SK-N-SH (cell line): ENCODE measurements at regions not wholly inside any gene's neighbourhood (a gene's known extent, or its start where the extent isn't known, plus 50 kb on each side); places are given as distances from the start of the nearest gene placed in this dataset.

ENCODE experiments used
- CTCF ChIA-PET: fragments of 300-600, 350-600 bp; formaldehyde crosslinking; extraction: SDS; loops from one replicate; lab custom pipeline; 2021; lab: Yijun Ruan, JAX
- POLR2A ChIA-PET: fragments of 350-600 bp; sonication (Branson Sonifier 250); formaldehyde crosslinking; extraction: SDS; loops from one replicate; lab custom pipeline; 2020; ENCODE audit warnings: antibody characterized with exemption, inconsistent platforms; lab: Yijun Ruan, JAX
- DNase-seq: peaks from one replicate; pipeline ENCODE4 v3.0.0; 2012
- H2AFZ ChIP-seq: fragments of 200-600 bp; sonication (generic); 2 replicates; pipeline ENCODE4 v1.8.1; 2016; ENCODE audit warnings: antibody characterized with exemption, mild to moderate bottlenecking, low read depth
- H3F3A ChIP-seq: fragments of 200-600 bp; sonication (generic); replicated peaks from 2 replicates; pipeline ENCODE3; 2016; ENCODE audit warnings: antibody characterized with exemption, mild to moderate bottlenecking; ENCODE audit not compliant: insufficient read depth
- H3K27ac ChIP-seq, 2 experiments: fragments of 200-500 bp in 1 of 2; fragments of 200-600 bp in 1 of 2; sonication (Bioruptor generic) in 1 of 2; sonication (generic), shearing (Covaris generic) in 1 of 2; 2 replicates each; pipeline versions ENCODE4 v1.5.1 to v1.6.1; 2014 to 2016; ENCODE audit warnings: low read depth in 2 of 2, inconsistent platforms in 1 of 2, low read length in 1 of 2, mild to moderate bottlenecking in 1 of 2, mixed read lengths in 1 of 2
- H3K27me3 ChIP-seq: fragments of 200-600 bp; sonication (generic), shearing (Covaris generic); 2 replicates; pipeline ENCODE4 v1.6.1; 2016; ENCODE audit warnings: mixed run types; ENCODE audit not compliant: insufficient read depth
- H3K36me3 ChIP-seq, 2 experiments: fragments of 200-500 bp in 1 of 2; fragments of 200-600 bp in 1 of 2; sonication (Bioruptor generic) in 1 of 2; sonication (generic) in 1 of 2; replicated peaks in 1 of 2; 2 replicates each; pipeline versions ENCODE3 to v1.5.1; 2014 to 2016; ENCODE audit warnings: low read length in 1 of 2, mild to moderate bottlenecking in 1 of 2; ENCODE audit not compliant: insufficient read depth in 2 of 2, control insufficient read depth in 1 of 2
- H3K4me1 ChIP-seq, 2 experiments: fragments of 200-500 bp in 1 of 2; fragments of 200-600 bp in 1 of 2; sonication (Bioruptor generic) in 1 of 2; sonication (generic), shearing (Covaris generic) in 1 of 2; 2 replicates each; pipeline versions ENCODE4 v1.5.1 to v1.6.1; 2014 to 2016; ENCODE audit warnings: low read depth in 1 of 2, low read length in 1 of 2, mixed run types in 1 of 2; ENCODE audit not compliant: insufficient read depth in 2 of 2, control insufficient read depth in 1 of 2
- H3K4me2 ChIP-seq: fragments of 200-600 bp; sonication (generic), shearing (Covaris generic); 2 replicates; pipeline ENCODE4 v1.6.1; 2017; ENCODE audit warnings: mixed run types
- H3K4me3 ChIP-seq, 2 experiments: fragments of 200-500 bp in 1 of 2; fragments of 200-600 bp in 1 of 2; sonication (Bioruptor generic) in 1 of 2; sonication (generic), shearing (Covaris generic) in 1 of 2; 2 replicates each; pipeline versions ENCODE4 v1.5.1 to v1.8.1; 2014 to 2016; ENCODE audit warnings: low read depth in 2 of 2, inconsistent platforms in 1 of 2, low read length in 1 of 2, mild to moderate bottlenecking in 1 of 2, mixed read lengths in 1 of 2, moderate library complexity in 1 of 2
- H3K79me2 ChIP-seq: fragments of 200-600 bp; sonication (generic); 2 replicates; pipeline ENCODE4 v1.8.1; 2017; ENCODE audit warnings: mild to moderate bottlenecking; ENCODE audit not compliant: insufficient read depth
- H3K9ac ChIP-seq: fragments of 200-600 bp; sonication (generic); 2 replicates; pipeline ENCODE4 v1.6.1; 2017; ENCODE audit warnings: mixed run types
- H3K9me2 ChIP-seq: fragments of 200-600 bp; sonication (generic); 2 replicates; pipeline ENCODE4 v1.6.1; 2017; ENCODE audit warnings: mixed run types
- H3K9me3 ChIP-seq: fragments of 200-600 bp; sonication (generic); 2 replicates; pipeline ENCODE4 v1.6.1; 2017; ENCODE audit warnings: mixed run types, mild to moderate bottlenecking, moderate library complexity
- H4K20me1 ChIP-seq: fragments of 200-600 bp; sonication (generic); 2 replicates; pipeline ENCODE4 v1.6.1; 2017; ENCODE audit warnings: mild to moderate bottlenecking, mixed run types; ENCODE audit not compliant: insufficient read depth
- CHD2 ChIP-seq: fragments of 150-350 bp; IDR thresholded peaks from 2 replicates; pipeline ENCODE4 v1.6.1; 2018; ENCODE audit warnings: low read length; ENCODE audit not compliant: partially characterized antibody
- FOXJ3 ChIP-seq: sonication (generic); formaldehyde crosslinking; IDR thresholded peaks from 2 replicates; pipeline ENCODE4 v1.5.1; 2020; ENCODE audit warnings: mild to moderate bottlenecking, missing genetic modification reagents
- FOXM1 ChIP-seq: IDR thresholded peaks from 2 replicates; pipeline ENCODE4 v1.4.0; 2012; ENCODE audit warnings: low read depth, mild to moderate bottlenecking
- GATA2 ChIP-seq: sonication (generic); formaldehyde crosslinking; IDR thresholded peaks from 2 replicates; pipeline ENCODE4 v1.5.0; 2020; ENCODE audit warnings: mild to moderate bottlenecking, missing genetic modification reagents
- JUND ChIP-seq: IDR thresholded peaks from 2 replicates; pipeline ENCODE4 v1.4.0; 2012
- MEF2A ChIP-seq: IDR thresholded peaks from 2 replicates; pipeline ENCODE4 v1.4.0; 2012; ENCODE audit warnings: low read depth, borderline replicate concordance
- MXI1 ChIP-seq: IDR thresholded peaks from 2 replicates; pipeline ENCODE4 v1.6.1; 2012; ENCODE audit warnings: mild to moderate bottlenecking, low read depth, low read length, improper control_type of control experiment
- NFIC ChIP-seq: IDR thresholded peaks from 2 replicates; pipeline ENCODE4 v1.4.0; 2012; ENCODE audit warnings: borderline replicate concordance
- NRF1 ChIP-seq: IDR thresholded peaks from 2 replicates; pipeline ENCODE4 v1.6.1; 2012; ENCODE audit warnings: low read depth, mild to moderate bottlenecking, low read length
- POLR2AphosphoS5 ChIP-seq: IDR thresholded peaks from 2 replicates; pipeline ENCODE4 v1.6.1; 2012; ENCODE audit warnings: low read depth, low read length
- RCOR1 ChIP-seq: fragments of 150-350 bp; IDR thresholded peaks from 2 replicates; pipeline ENCODE4 v1.6.1; 2017; ENCODE audit warnings: antibody characterized with exemption, low read length
- RFX5 ChIP-seq: IDR thresholded peaks from 2 replicates; pipeline ENCODE4 v1.6.1; 2012; ENCODE audit warnings: mild to moderate bottlenecking, improper control_type of control experiment, low read length
- RXRA ChIP-seq: IDR thresholded peaks from 2 replicates; pipeline ENCODE4 v1.4.0; 2012; ENCODE audit warnings: low read depth, mild to moderate bottlenecking, borderline replicate concordance
- SMC3 ChIP-seq: IDR thresholded peaks from 2 replicates; pipeline ENCODE4 v1.6.1; 2012; ENCODE audit warnings: low read depth, low read length, improper control_type of control experiment
- TCF12 ChIP-seq: IDR thresholded peaks from 2 replicates; pipeline ENCODE4 v1.4.0; 2012
- WGBS: methylation state at CpG from one replicate; pipeline ENCODE4 v1.1.6; 2017; ENCODE audit warnings: low lambda C conversion rate; 5-methylcytosine and 5-hydroxymethylcytosine counted together
- TF ChIP-seq, protein P1 (sequence below): fragments of 150-350 bp; IDR thresholded peaks from 2 replicates; pipeline ENCODE4 v1.6.1; 2017; ENCODE audit warnings: antibody characterized with exemption, low read length, low read depth, borderline replicate concordance
- TF ChIP-seq, protein P2 (sequence below): fragments of 200-600 bp; sonication (generic); IDR thresholded peaks from 2 replicates; pipeline ENCODE4 v1.6.1; 2017; ENCODE audit warnings: antibody characterized with exemption, mild to moderate bottlenecking, moderate library complexity
- TF ChIP-seq, protein P3 (sequence below): IDR thresholded peaks from 2 replicates; pipeline ENCODE4 v1.4.0; 2012; ENCODE audit warnings: low read depth, borderline replicate concordance

DNA sequence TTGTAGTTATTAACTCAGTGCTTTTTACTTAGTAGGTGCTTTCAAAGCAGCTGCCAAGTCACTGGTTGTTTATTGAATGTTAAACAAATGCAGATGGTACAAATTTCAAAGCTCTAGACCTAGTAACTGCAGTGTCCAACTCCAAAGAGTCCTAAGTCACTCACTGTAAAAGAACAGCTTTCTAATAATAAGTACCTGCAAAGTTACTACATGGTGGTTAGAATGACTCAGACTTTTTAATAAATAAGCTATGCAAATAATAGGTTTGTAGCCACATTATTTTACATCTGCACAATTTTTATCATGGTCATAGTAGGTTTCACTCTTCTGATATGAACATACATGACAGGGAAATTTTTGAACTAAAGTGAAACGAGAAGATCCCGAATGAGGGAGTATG lies 1620.4 kb upstream of the CELF4 start:
- 47% methylated on average over 2 of the region's 2 CpGs for WGBS
- Histone ChIP-seq H3K4me1 (peaks cover 0 to 3% of the 10 kb centered on the region in 2 experiments; a peak in 2 of 4 replicates), H3K4me2 (no peak overlapping the region), H3K9ac (no peak overlapping the region), H3K27me3 (no peaks in the 10 kb centered on the region), H4K20me1 (no peaks in the 10 kb centered on the region), H3K4me3 (no peak overlapping the region), H3K9me2 (no peaks in the 10 kb centered on the region), H3K9me3 (peaks cover 7% of the 10 kb centered on the region; the same call in 1 of the 2 replicates), H3K79me2 (no peaks in the 10 kb centered on the region), H3K27ac (no peak overlapping the region), H2AFZ (no peak overlapping the region), H3F3A (no peaks in the 10 kb centered on the region), H3K36me3 (no peaks in the 10 kb centered on the region)
- no peak for DNase-seq
- no peak for TF ChIP-seq FOXJ3 (CRISPR knock-in tag)
- TF ChIP-seq POLR2AphosphoS5, result no peak
- no peak for TF ChIP-seq NFIC
- TF ChIP-seq, protein P1, sequence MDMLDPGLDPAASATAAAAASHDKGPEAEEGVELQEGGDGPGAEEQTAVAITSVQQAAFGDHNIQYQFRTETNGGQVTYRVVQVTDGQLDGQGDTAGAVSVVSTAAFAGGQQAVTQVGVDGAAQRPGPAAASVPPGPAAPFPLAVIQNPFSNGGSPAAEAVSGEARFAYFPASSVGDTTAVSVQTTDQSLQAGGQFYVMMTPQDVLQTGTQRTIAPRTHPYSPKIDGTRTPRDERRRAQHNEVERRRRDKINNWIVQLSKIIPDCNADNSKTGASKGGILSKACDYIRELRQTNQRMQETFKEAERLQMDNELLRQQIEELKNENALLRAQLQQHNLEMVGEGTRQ, result no peak
- TF ChIP-seq MXI1, result no peak
- no peak for TF ChIP-seq FOXM1
- TF ChIP-seq NRF1, result no peak
- no peak for TF ChIP-seq TCF12
- TF ChIP-seq MEF2A, result no peak
- TF ChIP-seq, protein P2, sequence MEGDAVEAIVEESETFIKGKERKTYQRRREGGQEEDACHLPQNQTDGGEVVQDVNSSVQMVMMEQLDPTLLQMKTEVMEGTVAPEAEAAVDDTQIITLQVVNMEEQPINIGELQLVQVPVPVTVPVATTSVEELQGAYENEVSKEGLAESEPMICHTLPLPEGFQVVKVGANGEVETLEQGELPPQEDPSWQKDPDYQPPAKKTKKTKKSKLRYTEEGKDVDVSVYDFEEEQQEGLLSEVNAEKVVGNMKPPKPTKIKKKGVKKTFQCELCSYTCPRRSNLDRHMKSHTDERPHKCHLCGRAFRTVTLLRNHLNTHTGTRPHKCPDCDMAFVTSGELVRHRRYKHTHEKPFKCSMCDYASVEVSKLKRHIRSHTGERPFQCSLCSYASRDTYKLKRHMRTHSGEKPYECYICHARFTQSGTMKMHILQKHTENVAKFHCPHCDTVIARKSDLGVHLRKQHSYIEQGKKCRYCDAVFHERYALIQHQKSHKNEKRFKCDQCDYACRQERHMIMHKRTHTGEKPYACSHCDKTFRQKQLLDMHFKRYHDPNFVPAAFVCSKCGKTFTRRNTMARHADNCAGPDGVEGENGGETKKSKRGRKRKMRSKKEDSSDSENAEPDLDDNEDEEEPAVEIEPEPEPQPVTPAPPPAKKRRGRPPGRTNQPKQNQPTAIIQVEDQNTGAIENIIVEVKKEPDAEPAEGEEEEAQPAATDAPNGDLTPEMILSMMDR, result no peak
- no peak for TF ChIP-seq RFX5
- TF ChIP-seq, protein P3, sequence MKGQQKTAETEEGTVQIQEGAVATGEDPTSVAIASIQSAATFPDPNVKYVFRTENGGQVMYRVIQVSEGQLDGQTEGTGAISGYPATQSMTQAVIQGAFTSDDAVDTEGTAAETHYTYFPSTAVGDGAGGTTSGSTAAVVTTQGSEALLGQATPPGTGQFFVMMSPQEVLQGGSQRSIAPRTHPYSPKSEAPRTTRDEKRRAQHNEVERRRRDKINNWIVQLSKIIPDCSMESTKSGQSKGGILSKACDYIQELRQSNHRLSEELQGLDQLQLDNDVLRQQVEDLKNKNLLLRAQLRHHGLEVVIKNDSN, result no peak
- no peak for TF ChIP-seq SMC3
- no peak for TF ChIP-seq RCOR1
- no peak for TF ChIP-seq CHD2
- no peak for TF ChIP-seq RXRA
- TF ChIP-seq GATA2 (CRISPR knock-in tag), result no peak
- TF ChIP-seq JUND, result no peak
- CTCF ChIA-PET, result interaction anchor here (0.6 kb wide), 1 partner anchor 338 kb away, joined by 3 read pairs; no protein-coding TSS in a partner anchor
- POLR2A ChIA-PET, result no interaction called here
